Kidney epithelial cell (primary cell): ENCODE measurements at regions not wholly inside any gene's neighbourhood (a gene's known extent, or its start where the extent isn't known, plus 50 kb on each side); places are given as distances from the start of the nearest gene placed in this dataset.

Experiments
- DNase-seq: peaks from one replicate; pipeline ENCODE4 v3.0.0-alpha.2; 2010; ENCODE audit warnings: low read depth
- H3K27me3 ChIP-seq: 2 replicates; pipeline ENCODE4 v1.6.0; 2011; ENCODE audit warnings: low read length; ENCODE audit not compliant: control insufficient read depth, insufficient read depth
- H3K36me3 ChIP-seq: 2 replicates; pipeline ENCODE4 v1.5.1; 2011; ENCODE audit warnings: low read length; ENCODE audit not compliant: control insufficient read depth, insufficient read depth
- H3K4me3 ChIP-seq: 2 replicates; pipeline ENCODE4 v1.5.1; 2011; ENCODE audit warnings: low read depth, mild to moderate bottlenecking, control low read depth, low read length
- TF ChIP-seq, protein P1 (sequence below): IDR thresholded peaks from 2 replicates; pipeline ENCODE4 v1.5.1; 2011; ENCODE audit warnings: mild to moderate bottlenecking, moderate library complexity, low read length, control low read depth, inconsistent platforms; ENCODE audit not compliant: insufficient read depth, poor library complexity, severe bottlenecking

- Histone ChIP-seq H3K4me3 (no peak overlapping the region), H3K36me3 (no peaks in the 10 kb centered on the region), H3K27me3 (no peaks in the 10 kb centered on the region)
- TF ChIP-seq, protein P1, sequence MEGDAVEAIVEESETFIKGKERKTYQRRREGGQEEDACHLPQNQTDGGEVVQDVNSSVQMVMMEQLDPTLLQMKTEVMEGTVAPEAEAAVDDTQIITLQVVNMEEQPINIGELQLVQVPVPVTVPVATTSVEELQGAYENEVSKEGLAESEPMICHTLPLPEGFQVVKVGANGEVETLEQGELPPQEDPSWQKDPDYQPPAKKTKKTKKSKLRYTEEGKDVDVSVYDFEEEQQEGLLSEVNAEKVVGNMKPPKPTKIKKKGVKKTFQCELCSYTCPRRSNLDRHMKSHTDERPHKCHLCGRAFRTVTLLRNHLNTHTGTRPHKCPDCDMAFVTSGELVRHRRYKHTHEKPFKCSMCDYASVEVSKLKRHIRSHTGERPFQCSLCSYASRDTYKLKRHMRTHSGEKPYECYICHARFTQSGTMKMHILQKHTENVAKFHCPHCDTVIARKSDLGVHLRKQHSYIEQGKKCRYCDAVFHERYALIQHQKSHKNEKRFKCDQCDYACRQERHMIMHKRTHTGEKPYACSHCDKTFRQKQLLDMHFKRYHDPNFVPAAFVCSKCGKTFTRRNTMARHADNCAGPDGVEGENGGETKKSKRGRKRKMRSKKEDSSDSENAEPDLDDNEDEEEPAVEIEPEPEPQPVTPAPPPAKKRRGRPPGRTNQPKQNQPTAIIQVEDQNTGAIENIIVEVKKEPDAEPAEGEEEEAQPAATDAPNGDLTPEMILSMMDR, result no peak
- DNase-seq, result no peak
Measured at GRCh38 chr4:24236120-24236519, 346.3 kb upstream of the PPARGC1A start.

- H3K27me3 ChIP-seq, result no peaks in the 10 kb centered on the region
- no peak overlapping the region for H3K4me3 ChIP-seq
- TF ChIP-seq, protein P1, result no peak
- H3K36me3 ChIP-seq, result no peaks in the 10 kb centered on the region
- no peak for DNase-seq
Measured at GRCh38 chr4:24235618-24236017, 345.8 kb upstream of the PPARGC1A start.

DNA sequence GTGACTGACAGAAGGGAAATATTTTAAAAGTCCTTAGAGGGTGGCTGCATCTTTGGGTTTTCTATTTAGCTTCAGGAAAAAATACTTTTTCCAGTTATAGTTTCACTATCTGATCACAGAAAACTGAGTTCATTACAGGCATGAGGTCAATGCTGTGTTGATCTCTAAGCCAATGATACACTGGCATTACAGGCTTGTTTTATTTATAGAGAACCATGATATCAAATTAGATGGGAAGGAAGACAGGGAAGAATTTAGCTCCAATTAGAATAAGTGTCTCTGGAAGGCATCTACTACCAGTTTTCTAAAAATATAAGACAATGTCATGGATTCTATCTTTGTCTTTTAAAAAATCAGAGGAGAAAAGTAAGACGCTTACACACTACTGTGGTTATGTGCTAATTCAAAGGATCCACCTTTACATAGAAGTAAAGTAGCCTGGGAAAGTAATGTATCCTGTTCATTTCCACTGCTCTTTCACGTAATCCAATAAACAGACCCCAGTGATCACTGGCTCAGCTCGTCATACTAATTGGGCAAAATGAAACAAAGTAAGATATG lies 344.5 kb upstream of the PPARGC1A start:
- Histone ChIP-seq H3K27me3 (no peaks in the 10 kb centered on the region), H3K4me3 (no peak overlapping the region), H3K36me3 (no peaks in the 10 kb centered on the region)
- DNase-seq, result no peak
- TF ChIP-seq, protein P1, result no peak

DNA sequence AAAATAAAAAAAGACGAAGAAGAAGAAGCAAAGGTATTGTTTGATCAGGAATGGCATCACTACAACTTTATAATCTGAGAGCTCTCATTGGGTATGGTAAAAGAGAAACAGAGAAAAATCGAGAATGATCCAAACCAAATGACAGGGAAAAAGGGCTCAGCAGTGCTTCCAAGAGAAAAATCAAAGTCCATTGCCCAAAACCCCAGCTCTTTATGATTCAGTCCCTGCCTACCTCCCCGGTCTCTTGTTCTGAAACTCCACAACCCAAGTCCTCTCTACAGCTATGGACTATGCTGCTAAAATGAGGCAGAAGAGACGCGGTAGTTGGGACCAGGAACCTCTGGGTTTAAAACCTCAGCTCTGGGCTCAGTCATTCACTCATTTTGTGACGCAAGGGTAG lies 341.1 kb upstream of the PPARGC1A start:
- TF ChIP-seq, protein P1, result no peak
- H3K4me3 ChIP-seq, result no peak overlapping the region
- no peaks in the 10 kb centered on the region for H3K36me3 ChIP-seq
- no peak for DNase-seq
- no peaks in the 10 kb centered on the region for H3K27me3 ChIP-seq

GRCh38 chr4:24229978-24230377 lies 340.1 kb upstream of the PPARGC1A start:
- Histone ChIP-seq H3K36me3 (no peaks in the 10 kb centered on the region), H3K27me3 (no peaks in the 10 kb centered on the region), H3K4me3 (no peak overlapping the region)
- TF ChIP-seq, protein P1, result no peak
- no peak for DNase-seq

DNA sequence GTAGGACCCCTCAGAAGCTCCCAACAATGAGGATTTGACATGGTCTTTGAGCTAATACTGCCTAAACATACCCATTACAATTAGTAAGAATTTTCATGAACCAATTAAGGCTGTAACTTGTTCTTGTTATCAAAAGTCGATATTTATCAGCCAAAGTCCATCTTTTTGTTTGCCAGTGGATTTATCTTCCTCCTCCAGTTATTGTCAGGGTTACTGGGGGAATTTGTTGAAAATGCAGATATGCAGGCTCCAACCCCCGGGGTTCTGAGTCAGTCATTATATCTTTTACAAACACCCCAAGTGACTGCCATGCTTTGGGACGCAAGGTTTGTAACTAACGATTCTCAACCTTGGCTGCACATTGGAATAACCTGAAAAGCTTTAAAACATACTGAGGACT lies 338.8 kb upstream of the PPARGC1A start:
- no peak for DNase-seq
- TF ChIP-seq, protein P1, result no peak
- no peaks in the 10 kb centered on the region for H3K36me3 ChIP-seq
- H3K27me3 ChIP-seq, result no peaks in the 10 kb centered on the region
- H3K4me3 ChIP-seq, result no peak overlapping the region
